RCC 7860 (cell line): ENCODE measurements at regions not wholly inside any gene's neighbourhood (a gene's known extent, or its start where the extent isn't known, plus 50 kb on each side); places are given as distances from the start of the nearest gene placed in this dataset.

ENCODE experiments used
- DNase-seq: peaks from one replicate; pipeline ENCODE4 v3.0.0-alpha.2; 2015; ENCODE audit warnings: low spot score
- FAIRE-seq: peaks from 2 replicates; lab custom pipeline; 2012; peaks lifted over from hg19 to GRCh38; lab: Jason Lieb, UNC

- no peak for FAIRE-seq
- no peak for DNase-seq
These were observed 563.0 kb downstream of the SOX6 start for GRCh38 chr11:15793043-15793996.

DNA sequence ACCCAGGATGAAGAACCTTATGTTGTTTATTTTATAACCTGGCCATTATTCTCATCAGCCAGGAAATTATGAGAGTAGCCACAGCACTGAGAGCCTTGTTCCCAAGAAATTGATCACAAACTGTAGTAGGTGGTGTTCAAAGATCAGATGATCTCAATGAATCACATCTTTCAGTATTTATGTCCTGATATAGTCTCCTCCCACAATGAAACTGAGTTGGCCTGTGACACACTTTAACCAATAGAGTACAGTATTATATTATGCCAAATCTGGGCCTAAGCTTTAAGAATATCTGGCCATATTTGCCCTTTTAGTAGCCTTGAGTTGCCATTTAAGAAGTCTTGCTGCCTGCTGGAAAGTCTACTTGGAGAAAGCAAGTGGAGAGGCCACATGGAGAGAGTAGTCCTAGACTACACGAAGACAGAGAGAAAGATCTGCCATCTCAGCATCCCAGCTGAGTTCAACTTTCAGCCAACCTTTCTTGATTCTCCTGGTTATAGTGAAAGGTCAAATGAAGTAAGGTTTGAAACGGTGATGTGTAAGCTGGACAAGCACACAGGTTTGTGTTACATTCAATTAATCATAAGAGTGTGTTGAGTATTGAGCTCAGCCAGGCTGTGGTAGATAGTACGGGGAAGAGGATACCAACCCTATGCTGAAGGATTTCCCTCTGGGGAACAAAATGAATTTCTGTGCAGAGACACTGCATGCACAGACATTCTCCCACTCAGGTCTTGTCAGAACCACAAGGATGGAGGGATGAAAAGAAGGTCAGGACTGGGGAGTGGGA lies 561.8 kb downstream of the SOX6 start:
- DNase-seq (no peak), FAIRE-seq (no peak)

- no peak for FAIRE-seq
These were observed 561.0 kb downstream of the SOX6 start for GRCh38 chr11:15795378-15795777.

GRCh38 chr11:15800111-15800800 lies 556.1 kb downstream of the SOX6 start:
- DNase-seq, result peak; percentile 6
- no peak for FAIRE-seq

More at GRCh38 chr11:15795378-15795777, 561.0 kb downstream of the SOX6 start:
- DNase-seq, result no peak

DNA sequence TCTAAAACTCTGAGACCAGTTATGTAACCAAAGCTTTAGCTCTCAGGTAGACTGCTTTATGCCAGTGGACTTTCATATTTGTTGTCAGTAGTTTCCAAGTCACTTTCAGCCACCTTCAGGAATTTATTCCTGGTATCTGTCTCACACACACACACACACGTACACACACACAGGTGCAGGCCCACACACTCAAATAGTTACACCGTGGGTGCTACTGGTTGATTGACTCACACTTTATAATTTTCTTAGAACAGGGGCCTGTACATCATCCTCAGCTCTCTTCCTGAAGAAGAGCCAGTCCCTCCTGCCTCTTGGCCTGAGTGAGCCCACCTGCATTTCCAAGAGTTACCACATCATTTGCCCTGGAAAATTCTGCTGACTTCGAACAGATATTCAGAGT lies 555.2 kb downstream of the SOX6 start:
- DNase-seq (no peak), FAIRE-seq (no peak)

- no peak for FAIRE-seq
These were observed 554.7 kb downstream of the SOX6 start for GRCh38 chr11:15801616-15802015.

GRCh38 chr11:15805726-15806125 lies 550.6 kb downstream of the SOX6 start:
- DNase-seq (no peak), FAIRE-seq (no peak)

More at GRCh38 chr11:15801616-15802015, 554.7 kb downstream of the SOX6 start:
- DNase-seq, result no peak

- FAIRE-seq (no peak), DNase-seq (no peak)
These were observed 550.1 kb downstream of the SOX6 start for GRCh38 chr11:15806217-15806616.

DNA sequence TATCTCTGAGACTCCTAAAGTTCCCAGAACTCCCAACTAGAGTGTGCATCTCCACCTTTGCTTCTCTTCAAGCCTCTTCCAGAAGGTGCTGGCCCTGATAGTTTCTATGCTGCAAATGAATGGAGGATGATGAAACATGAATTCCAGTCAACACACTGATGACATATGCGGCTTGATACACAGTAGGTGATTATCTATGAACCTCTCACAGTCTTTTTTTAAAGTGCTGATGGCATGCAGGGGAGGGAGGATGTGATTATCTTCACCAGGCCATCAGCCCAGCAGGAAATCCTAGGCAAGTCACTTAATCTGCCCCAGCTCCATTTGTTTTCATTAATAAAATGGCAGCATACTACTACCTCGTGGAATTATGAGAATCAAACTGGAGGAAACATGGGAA lies 548.5 kb downstream of the SOX6 start:
- DNase-seq, result no peak
- FAIRE-seq, result no peak

- DNase-seq (no peak), FAIRE-seq (no peak)
These were observed 546.3 kb downstream of the SOX6 start for GRCh38 chr11:15810082-15810481.

DNA sequence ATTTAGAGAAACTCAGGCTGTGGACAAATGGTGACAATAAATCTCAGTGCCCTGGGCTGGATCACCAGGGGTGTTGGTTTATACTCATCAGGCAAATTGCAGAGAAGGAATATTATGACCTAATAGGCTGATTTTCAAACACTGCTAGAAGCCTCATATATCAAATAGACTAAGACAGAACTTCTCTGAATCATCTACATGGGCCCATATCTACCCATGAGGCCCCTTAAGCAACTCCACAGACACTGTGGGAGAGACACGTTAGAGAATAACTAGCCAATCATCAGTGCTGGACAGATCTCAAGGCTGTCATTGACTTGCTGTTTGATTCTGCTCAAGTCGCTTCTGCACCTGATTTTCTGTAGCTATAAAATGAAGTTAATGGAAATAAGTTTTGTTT lies 545.8 kb downstream of the SOX6 start:
- FAIRE-seq, result no peak
- DNase-seq, result no peak

- DNase-seq, result no peak
- no peak for FAIRE-seq
These were observed 540.8 kb downstream of the SOX6 start for GRCh38 chr11:15815246-15816195.

- FAIRE-seq (no peak), DNase-seq (no peak)
These were observed 540.0 kb downstream of the SOX6 start for GRCh38 chr11:15816260-15816871.

DNA sequence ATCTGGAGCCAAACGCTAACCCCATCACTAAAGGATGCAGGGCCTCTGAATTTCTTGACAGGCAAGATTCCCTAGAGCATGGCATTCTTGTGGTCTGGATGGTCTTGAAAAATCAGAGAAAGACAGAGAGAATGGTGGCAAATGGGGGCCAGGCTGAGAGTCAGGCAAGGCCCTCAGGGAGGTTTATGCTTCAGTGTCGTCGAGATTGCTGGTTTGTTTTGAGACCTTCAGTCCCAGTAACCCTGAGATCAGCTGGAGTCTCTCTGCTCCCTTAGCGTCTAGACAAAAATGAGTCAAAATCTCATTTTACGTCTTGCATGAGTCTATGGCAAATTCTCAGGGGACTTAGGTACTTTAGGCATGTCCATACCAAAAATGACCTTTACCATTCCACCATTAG lies 539.3 kb downstream of the SOX6 start:
- FAIRE-seq, result no peak
- no peak for DNase-seq

GRCh38 chr11:15818132-15818842 lies 538.1 kb downstream of the SOX6 start:
- FAIRE-seq (no peak), DNase-seq (no peak)

DNA sequence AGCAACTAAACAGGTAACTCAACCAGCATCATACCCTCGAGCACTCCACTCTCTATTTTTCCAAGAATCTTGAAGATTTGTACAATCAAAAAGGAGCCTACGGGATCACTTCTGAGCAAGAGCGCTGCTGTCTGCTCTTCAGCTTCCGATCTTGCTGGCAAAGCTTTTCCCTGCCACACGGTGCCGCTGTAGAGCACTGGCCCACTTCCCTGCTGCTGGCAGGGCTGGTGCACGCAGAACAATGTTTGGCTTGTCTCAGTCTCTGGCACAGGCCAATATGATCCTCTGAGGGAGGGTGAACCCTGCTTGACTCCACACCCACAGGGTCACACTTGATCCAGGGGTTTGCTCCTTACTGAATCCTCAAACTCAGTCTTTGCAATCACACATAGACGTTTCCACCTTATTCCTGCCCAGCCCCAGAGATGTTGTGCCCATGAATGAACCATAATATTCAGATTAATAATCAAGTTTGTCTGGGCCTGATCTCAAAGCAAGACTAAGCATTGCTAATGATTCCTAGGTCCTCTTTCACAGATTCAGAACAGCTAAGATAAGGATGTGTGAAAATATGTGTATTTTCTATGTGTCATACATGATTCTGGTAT lies 536.6 kb downstream of the SOX6 start:
- FAIRE-seq (no peak), DNase-seq (no peak)

DNA sequence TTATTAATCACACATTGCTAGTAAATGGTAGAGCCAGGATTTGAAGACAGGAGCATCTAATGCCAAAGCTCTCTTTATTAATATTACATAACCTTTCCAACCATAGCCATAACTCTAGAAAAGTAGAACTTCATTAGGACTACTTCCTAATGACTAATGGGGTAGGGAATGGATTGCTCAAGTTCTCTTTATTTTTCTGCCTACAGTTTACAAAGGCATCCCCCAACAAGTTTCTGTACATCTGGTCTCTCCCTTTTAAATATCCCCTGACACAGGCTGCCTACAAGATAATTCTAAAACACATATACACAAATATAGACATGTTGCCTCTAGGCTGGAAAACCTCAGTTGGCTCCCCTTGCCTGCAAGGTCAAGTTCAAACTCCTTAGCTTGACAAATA lies 534.9 kb downstream of the SOX6 start:
- FAIRE-seq, result no peak
- no peak for DNase-seq

DNA sequence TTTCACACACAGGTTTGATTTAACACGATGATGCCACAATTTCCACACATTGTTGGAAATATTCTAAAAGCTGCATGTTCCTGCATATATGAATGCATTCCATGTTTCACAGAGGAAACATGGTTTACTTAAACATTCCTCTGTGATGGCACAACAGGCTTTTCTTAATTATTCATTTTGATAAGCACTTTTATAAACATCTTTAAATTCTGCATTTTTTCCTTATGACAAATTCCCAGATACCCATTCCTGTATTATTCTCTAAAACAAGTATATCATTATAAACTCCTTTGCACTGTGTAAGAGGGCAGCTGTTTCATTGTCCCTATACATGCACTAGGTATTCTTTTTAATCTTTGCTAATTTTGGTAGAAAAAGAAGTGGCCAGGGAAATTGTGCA lies 532.3 kb downstream of the SOX6 start:
- DNase-seq, result no peak

More for the DNA sequence above, 532.3 kb downstream of the SOX6 start:
- FAIRE-seq, result no peak
